ENCODE measurements at regions not wholly inside any gene's neighbourhood (a gene's known extent, or its start where the extent isn't known, plus 50 kb on each side); places are given as distances from the start of the nearest gene placed in this dataset.

GRCh38 chr9:80890124-80890523 is 799.2 kb downstream of the TLE1 start:
- TF ChIP-seq CTCF (conservative IDR thresholded peaks at IDR 0.05) (no peak), EZH2 (IDR thresholded peaks at IDR 0.05; ENCODE audit: low read depth) (no peak)
